Muscle of arm (tissue), 1 donor: ENCODE measurements at regions not wholly inside any gene's neighbourhood (a gene's known extent, or its start where the extent isn't known, plus 50 kb on each side); places are given as distances from the start of the nearest gene placed in this dataset.
A peak's percentile ranks its signal among the peaks of the same experiment; 100 is the strongest.

Experiments used
- DNase-seq: peaks from one replicate; pipeline ENCODE4 v3.0.0-alpha.2; 2013

DNA sequence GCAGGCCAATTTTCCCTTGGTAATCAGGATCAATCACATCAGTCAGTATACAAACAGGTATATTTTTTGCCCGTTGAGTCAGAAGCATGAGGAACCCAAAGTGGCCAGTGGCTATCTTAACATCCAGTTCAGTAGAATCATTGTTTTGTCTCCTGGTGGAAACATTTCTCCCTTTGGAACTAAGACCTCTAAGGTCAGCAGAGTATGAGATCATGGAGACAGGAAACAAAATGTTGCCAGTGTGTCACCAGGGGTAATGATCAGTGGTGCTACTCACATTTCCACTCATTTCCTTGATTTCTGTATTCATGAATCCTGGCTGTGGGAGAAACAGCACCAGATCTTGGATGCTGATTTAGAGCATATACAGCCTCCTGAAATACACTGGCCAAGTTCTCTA is 553.0 kb downstream of the CSNK1G3 start:
- DNase-seq: no peak

DNA sequence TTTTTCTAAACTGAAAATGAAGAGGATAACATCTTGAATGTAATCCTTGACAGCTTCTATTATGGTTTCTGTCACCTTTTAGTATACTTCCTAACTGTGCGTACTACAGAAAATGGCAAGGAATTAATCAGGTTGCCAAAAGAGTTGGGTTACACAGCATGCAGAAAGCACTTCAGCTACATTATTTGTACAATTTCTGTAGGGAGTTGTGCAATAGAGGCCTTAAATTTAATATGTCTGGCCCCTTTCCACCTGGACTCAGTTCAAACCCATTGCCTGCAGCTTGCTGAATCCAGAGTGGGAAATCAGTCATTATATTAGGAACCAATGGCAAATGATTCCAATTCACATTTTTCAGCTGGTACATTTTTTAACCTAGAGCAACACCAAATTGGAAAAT is 549.7 kb downstream of the CSNK1G3 start:
- peak; percentile 59 for DNase-seq

DNA sequence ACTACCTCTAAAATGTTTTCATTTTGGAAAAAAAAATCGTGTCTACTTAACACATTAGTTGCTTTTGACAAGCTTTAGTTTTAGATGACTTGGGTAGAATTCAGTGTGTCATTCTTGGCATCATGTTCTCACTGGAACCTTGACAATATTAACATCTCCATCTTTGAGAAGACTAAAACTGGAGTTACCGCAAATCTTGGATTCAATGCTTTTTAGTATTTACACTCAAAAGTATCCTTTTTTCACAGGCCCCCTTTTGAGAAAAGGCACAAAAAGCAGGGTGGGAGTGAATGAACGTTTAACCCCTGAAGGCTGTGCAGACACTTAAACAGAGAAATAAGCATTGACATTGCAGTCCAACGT is 549.1 kb downstream of the CSNK1G3 start:
- no peak for DNase-seq

DNA sequence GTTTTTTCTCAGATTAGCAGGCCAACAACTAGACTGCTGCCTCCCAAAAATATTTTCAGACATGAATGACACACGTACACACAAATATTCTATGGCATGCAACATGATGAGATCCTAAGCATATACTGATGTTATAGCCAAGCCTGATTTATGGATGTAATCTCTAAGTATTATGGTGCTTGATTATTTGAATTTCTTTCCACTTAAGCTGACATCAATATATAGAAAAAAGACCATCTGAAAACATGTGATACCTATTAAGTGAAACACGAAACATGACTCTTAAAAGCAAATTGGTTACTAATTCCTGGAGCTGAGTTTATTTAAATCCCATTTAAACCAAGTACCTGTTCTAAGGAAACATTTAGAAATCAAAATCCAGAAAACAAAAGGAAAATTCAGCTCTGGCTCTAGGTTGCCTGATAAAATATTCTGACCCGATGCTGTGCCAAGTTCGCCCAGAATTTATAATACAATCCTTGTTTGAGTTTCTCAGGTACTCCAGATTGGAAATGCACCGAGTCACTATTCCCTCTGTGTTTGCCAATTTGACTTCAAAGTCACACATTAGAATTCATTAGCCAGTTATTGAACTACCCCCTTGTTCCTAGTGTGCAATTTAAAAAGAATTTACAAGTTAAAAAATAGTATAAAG is 548.6 kb downstream of the CSNK1G3 start:
- DNase-seq: no peak

DNA sequence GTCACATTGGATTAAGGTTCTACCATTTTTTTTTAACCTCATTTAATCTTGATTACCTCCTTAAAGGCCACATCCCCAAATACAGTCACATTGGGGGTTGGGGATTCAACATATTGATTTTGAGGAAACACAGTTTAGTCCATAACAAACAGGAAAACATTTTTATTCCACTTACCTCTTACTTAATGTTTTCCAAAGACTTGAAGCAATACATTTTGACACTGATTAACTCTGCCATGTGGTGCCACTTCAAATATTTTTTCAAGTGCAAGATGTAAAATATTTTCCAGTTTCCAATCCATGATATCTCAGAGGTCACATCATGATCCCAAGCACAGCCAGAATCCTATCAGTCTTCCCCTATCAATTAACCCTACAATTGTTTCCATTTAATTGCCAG is 548.0 kb downstream of the CSNK1G3 start:
- DNase-seq: no peak

DNA sequence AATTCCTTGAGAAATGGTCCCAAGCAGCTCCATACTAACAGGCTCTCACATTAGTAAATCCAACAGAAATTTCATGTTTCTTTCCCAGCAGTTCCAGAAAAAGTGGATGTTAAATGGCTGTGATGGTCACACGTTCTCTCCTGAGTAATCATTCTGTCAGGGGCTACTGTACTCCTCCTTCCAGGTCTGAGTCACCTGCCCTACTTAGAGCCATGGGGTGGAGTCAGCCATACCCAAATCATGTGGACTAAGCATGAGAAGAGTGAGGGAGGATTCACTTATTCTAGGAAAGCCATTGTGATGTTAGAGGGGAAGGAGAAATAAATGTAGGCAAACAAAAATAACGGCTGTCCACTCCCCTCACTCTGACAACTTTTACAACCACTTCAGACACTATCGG is 547.2 kb downstream of the CSNK1G3 start:
- no peak for DNase-seq

DNA sequence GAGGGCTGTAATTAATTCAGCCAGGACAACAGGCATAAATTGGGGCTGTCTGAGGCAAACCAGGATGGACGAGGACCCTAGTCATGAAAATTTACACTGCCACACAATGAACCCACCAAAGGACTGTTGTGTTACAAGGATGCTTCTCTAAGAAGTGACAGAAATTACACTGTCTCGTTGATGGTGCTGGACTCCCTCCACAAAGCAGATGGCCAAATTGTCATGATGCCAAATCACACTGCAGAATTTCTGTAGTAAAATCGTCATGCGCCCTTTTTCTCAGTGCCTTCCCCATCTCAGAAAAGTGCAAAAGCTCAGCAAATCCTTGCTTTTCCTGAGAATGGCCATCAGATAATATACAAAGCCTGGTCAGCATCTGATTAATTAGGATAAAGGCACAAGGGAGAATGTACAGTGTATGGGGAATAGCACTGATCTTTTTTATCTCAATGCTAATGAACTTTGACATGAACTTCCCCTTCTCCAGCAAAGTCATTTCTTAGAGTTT is 545.8 kb downstream of the CSNK1G3 start:
- no peak for DNase-seq

DNA sequence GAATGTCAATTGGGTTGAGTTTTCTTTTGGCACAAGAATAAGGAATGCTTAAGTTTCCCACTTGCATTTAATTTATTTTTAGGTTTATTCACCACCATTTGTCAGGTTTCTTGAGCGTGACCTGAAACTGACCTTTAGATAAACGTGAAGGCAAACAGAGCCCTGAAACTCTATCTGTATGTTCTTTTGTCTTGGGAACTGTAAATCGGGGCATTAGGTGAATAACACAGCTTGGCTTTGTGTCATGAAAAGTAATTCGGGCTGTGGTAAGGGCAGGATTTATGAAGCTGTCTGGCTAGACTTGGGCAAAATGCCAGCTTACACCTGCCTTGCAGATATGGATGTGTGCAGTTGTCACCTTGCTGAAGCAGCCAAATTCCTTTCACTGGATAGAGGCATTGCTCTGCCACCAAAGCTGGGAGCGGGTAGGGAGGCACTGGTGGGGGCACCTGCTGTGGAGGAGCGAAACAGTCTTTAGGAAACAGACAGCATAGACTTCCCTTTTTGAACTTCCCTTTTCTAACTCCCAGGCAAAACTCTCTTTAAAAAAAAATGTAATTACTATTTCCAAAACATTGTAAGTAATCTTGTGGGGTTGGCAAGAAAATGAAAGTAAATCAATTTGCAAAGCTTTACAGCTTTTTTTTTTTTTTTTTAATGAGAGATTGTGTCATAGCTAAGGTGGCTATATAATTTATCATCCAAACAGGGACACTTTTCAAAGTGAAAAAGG is 545.2 kb downstream of the CSNK1G3 start:
- DNase-seq: no peak

DNA sequence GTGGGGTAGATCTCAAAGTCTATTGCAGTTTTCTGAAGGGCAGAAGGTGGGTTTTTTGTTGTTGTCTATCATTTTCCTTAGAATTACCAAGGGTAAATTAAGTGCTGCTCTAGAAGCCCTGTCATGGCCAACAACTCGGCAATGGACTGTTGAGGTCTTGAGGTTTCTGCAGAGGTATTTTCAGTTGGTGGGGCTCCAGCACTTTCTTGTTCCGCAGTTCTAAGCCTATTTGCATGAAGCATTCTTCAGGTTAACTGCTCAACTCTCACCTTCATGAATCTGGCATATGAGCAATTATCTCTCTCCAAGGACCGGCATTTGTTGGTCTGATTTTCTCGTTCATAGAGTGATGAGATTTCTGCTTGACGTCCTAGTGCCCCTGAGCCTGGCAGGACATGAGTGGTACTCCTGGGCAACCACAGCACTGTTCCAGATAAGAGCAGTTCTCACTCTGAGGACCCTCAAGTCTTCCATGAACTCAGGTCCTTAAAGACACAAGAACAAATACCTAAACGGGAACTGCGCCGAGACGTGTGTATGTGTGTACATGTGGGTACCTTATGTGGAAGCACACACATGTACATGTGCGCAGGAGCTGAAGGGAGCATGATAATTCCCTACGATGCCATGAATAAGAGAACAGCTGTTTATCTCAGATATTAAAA is 544.5 kb downstream of the CSNK1G3 start:
- DNase-seq: no peak

DNA sequence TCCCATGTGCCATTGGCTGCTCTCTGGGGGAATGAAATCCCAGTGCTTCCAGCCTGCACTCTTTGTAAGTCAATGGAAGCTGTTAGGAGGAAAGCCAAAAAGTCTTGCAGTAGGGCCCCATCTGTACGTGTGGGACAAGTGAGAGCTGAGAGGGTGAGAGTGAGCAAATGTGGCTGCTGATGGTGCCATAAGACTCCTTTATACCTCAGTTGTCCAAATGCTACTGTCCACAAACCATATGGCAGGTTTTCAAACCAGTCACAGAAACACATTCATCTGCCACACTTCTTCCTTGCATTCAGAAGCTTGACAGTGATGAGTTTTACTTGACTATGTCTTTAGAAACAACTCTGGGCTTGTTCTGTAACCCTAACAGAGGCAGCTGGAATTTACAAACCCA is 543.8 kb downstream of the CSNK1G3 start:
- no peak for DNase-seq

DNA sequence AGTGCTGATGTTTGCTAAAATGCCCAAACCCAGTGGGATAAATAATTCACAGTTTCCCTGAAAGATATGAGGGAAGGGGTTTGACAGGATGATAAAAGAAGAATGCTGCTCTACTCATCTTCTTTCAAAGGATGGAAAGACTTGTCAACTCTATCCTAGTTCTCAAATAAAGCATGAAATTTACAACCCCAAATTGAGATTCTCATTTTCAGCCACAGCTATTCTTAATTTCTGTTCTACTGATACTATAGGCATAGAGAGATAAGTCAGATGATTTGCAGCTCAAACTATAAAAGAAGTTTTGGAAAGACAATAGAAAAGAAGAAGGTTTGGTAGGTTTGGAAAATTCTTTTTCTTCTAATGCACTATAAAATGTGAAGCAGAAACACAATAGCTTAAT is 542.6 kb downstream of the CSNK1G3 start:
- no peak for DNase-seq

DNA sequence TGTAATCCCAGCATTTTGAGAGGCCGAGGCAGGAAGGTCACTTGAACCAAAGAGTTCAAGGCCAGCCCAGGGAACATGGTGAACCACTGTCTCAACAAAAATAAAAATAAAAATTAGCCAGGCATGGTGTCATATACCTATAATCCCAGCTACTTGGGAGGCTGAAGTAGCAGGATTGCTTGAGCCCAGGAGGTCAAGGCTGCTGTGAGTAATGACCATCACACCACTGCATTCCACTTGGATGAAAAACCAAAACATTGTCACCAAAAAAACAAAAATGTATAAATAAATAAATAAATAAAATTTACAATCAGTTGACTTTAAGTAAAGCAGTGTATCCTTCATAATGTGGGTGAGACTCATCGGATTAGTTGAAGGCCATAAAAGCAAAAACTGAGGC is 541.4 kb downstream of the CSNK1G3 start:
- DNase-seq: no peak

DNA sequence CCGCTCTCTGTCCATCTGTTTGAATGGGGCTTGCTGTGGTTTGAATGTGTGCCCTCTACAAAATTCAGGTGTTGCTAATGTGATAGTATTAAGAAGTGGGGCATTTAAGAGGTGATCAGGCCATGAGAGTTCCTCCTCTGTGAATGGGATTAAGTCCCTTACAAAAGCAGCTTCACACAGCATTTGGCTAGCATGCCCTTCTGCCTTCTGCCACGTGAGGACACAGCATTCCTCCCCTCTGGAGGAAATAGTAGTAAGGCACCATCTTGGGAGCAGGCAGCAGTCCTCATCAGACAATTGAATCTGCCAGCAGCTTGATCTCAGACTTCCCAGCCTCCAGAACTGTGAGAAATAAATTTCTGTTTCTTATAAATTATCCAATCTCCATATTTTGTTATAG is 540.2 kb downstream of the CSNK1G3 start:
- no peak for DNase-seq

DNA sequence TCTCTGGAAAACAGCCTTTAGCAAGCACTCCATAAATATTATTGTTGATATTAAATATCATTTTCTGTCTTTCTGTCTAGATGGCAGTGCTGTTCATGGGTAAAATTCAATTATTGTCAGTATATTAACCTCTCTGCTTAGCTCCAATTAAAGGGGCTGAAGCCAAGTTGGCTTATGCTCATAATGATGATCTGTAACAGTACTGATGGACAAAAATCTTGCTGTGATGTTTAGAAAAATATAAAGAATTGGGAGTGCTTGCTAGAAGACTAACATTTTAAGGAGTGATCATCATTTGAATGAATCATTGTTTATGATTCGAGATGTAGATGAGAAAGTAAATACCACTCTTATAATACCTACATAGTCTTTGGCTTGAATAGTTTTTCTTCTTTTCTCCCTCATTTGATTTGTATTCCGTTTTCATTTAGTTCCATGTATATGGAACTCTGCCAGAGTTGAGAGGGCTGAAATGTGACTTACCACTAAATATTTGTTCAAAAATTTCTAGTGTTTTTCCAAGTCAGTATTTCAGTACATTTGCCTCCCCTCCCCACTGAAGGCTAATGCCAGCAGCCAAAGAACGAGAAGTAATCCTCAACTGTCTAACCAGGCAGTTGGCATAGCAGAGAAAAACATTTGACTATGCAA is 538.3 kb downstream of the CSNK1G3 start:
- DNase-seq: no peak

DNA sequence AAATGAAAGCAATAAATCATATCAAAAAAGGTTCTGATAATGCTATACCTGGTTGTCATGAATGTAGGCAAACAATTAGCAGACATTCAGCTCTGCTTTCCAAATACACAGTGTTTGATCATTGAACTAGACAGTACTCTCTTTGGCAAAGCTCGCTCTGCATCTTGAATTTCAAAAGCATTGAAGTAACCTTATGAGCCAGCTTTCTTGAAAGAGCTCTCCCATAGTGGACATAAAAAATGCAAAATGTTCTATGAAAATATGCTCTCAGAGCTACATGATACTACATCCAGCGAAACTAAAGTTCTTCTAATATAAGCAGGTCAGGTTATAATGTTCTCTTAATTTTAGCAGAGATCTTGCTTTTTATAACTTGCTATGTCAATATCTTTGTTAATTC is 533.4 kb downstream of the CSNK1G3 start:
- no peak for DNase-seq

DNA sequence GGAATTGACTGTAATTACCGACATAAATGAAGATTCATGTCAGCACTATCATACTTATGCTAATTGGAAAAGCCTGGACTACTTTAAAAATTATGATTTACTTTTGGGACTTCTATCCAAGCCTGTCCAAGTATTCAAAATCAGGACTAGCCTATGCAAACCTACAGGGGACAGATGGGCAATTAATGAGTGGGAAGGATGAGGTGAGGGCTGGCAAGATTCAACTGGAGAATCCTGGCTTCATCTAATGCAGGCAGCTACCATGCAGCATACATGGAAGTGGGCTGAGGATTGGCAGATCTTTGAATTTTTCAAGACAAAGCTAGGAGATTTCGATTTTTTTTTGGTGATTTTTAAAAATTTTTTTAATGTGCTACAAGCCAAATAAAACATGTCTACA is 532.6 kb downstream of the CSNK1G3 start:
- DNase-seq: no peak

DNA sequence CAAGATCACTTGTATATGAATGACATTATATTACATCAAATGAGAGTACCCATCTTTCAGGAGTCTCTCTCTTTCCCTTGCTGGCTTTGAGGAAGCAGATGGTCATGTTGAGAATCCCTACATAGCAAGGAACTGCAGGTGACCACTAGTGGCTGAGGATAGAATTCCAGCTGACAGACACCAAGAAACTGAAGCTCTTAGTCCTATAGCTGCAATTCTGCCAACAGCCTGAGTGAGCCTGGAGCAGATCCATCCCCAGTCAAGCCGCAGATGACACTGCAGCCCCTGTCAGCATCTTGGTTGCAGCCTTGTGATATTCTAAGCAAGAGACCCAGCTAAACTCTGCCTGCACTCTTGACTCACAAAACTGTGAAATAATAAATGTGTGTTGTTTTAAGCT is 531.5 kb downstream of the CSNK1G3 start:
- no peak for DNase-seq

DNA sequence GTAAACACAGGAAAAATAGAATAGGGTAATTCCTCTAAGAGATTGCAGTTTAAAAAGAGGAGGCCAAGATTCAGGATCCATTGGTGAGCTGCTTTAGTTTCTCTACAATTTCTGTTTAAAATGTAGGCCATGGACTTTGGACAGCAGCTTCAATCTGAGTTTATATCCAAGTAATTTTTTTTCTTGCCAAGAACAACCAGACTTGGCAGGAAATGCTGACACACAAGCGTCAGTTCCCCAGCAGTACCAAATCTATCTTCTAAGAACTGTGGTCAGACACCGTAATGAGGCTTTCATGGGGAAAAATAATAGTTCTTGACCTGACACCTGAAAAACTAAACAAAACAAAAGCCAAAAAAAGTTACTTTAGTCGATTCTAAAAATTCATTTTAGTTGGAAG is 528.8 kb downstream of the CSNK1G3 start:
- peak; percentile 83 for DNase-seq

DNA sequence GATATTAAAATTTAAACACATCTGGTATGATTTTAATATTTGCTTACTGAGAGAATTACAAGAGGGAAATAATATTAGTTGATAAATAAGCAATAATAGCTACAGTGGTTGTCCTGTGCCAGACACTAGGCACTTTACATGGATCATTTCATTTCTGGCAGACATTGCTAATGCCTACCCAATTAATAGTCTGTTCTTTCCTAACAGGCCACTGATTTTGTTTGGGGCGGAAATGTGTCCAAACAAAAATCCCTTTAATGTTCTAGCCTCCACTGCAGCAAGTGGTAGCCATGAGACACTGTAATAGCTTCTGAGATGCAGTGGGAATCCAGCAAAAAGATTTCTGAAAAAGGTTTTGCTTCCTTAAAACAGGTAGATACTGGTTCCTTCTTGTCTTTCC is 527.4 kb downstream of the CSNK1G3 start:
- DNase-seq: no peak

DNA sequence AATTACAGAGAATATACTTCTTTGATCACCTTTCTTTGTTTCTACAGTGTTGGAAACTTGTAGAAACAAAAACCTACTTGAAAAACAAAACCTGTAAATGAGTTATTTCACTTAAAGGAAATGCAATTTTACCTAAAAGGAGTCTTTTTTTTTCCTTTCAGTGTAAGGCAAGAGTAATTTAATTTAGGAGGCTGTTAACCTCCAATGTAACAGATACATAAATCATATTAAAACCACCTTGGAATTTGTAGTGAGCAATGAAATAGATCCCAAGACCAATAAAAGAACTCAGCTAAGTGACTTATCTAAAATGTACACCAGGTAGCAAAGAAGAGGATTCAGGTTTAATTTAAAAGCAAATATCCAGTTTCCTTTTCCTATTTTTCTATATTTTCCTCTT is 524.8 kb downstream of the CSNK1G3 start:
- DNase-seq: no peak

DNA sequence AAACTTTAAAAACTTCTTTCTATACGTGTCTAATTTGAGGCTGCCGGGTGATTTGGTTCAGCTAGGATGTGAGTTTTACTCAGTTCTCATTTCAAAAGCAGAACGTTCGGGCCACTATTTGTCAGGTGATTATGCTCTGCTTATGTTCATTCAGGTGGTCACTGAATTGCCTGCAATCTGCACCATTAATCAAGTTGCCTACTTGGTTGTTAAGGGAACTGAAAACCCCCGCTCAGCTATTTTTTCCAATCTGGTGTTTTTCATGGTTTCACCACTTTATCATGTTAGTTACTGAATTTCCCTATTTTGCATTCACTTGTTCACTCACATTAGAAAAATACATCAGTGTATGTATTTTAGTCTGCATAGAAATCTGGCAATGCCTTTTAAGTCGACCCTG is 523.0 kb downstream of the CSNK1G3 start:
- DNase-seq: no peak

DNA sequence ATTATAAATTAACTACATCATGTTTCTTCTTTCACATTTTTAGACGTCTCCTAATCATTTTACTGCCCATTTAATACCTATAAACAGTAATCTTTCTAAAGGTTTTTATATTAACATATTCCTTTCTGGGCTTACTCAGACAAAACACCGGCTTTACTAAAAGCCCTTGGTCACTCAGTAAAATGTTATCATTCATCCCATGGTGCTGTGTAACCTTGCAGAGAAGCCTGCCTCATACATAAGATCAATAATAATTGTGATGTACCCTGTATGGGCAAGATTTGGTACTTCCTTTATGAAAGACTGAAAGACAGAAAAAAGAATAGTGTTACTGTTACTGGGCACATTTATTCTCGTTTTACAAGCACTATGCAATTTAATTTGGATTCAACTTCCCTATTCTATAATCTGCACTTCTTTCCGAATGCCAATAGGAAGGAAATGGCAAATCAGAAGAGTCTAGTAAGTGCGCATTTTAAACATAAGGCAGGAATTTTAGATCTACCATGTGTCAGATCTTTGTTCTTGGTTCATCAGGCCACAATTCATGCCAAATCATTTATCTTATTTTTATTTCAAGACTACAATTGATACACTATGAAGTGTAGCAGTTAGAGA is 522.2 kb downstream of the CSNK1G3 start:
- DNase-seq: no peak
